ENCODE measurements at regions not wholly inside any gene's neighbourhood (a gene's known extent, or its start where the extent isn't known, plus 50 kb on each side); places are given as distances from the start of the nearest gene placed in this dataset.

GRCh38 chr10:30793093-30793492, 163.5 kb upstream of the LYZL2 start:
- Mint-ChIP-seq H3K4me3 (no peak overlapping the region), H3K27ac (no peak overlapping the region), H3K27me3 (ENCODE audit: low read depth) (peaks cover 17% of the 10 kb centered on the region), H3K9me3 (peaks cover 0 to 7% of the 10 kb centered on the region in 2 experiments), H3K36me3 (ENCODE audit: insufficient read depth in 1 of 3, low read depth in 3 of 3) (peaks cover 0 to 7% (median 0%) of the 10 kb centered on the region in 3 experiments; a peak in 2 of 7 replicates), H3K4me1 (peaks cover 4% of the 10 kb centered on the region in 2 experiments; a peak in 1 of 4 replicates)
- Histone ChIP-seq H2BK12ac (ENCODE audit: insufficient read length, low read depth, low read length) (no peak overlapping the region), H3K14ac (ENCODE audit: insufficient read depth, low read length) (no peak overlapping the region), H3K4me2 (ENCODE audit: insufficient read depth, insufficient read length, low read length) (no peak overlapping the region), H2AFZ (ENCODE audit: low read length) (no peak overlapping the region), H4K20me1 (ENCODE audit: control insufficient read depth, insufficient read depth, insufficient read length) (no peaks in the 10 kb centered on the region), H4K8ac (replicated peaks; ENCODE audit: insufficient read length, low read depth, low read length) (no peak overlapping the region), H2AK5ac (ENCODE audit: insufficient read length, low read length) (no peak overlapping the region), H2BK15ac (ENCODE audit: low read depth, low read length) (no peak overlapping the region), H3K79me1 (ENCODE audit: insufficient read depth, low read depth, low read length, poor library complexity, severe bottlenecking) (no peaks in the 10 kb centered on the region), H2BK120ac (ENCODE audit: low read depth, low read length, poor library complexity, severe bottlenecking) (no peak overlapping the region), H3K4me1 (ENCODE audit: insufficient read depth, low read length) (no peaks in the 10 kb centered on the region), H3K4ac (ENCODE audit: low read depth, low read length) (no peak overlapping the region), H3K9me3 (ENCODE audit: control insufficient read depth, low read depth, low read length) (no peaks in the 10 kb centered on the region), H4K91ac (ENCODE audit: insufficient read length, low read depth, low read length) (no peak overlapping the region), H3K23ac (ENCODE audit: insufficient read length, low read depth, low read length) (no peak overlapping the region), H2BK20ac (ENCODE audit: low read depth, low read length, poor library complexity, severe bottlenecking) (no peak overlapping the region), H2BK5ac (ENCODE audit: insufficient read length, low read length) (no peak overlapping the region), H3K27ac (ENCODE audit: insufficient read length, low read depth, low read length) (no peak overlapping the region), H3K23me2 (ENCODE audit: insufficient read length, low read depth, low read length, poor library complexity, severe bottlenecking) (no peaks in the 10 kb centered on the region), H4K5ac (ENCODE audit: insufficient read length, low read depth, low read length) (no peak overlapping the region), H3K79me2 (ENCODE audit: insufficient read depth, low read length) (no peaks in the 10 kb centered on the region), H3K56ac (ENCODE audit: insufficient read length, low read depth, low read length) (no peak overlapping the region), H3K18ac (ENCODE audit: insufficient read length, low read depth, low read length) (no peak overlapping the region), H3K27me3 (ENCODE audit: insufficient read depth, low read length) (no peaks in the 10 kb centered on the region), H3T11ph (ENCODE audit: low read length) (no peak overlapping the region), H3K9ac (ENCODE audit: extremely low read depth, insufficient read length, low read length) (no peak overlapping the region)
- WGBS (ENCODE audit: extremely low coverage, insufficient read length, low lambda C conversion rate): no CpG with 5 or more reads among the region's 3 CpGs
- DNase-seq: no peak
- TF ChIP-seq CTCF (conservative IDR thresholded peaks at IDR 0.05): no peak

All from H9 (cell line).